Stimulated activated naive CD4-positive, alpha-beta T cell treated with Interleukin-2 at 50 U/mL for 16 hours (primary cell): ENCODE measurements at regions not wholly inside any gene's neighbourhood (a gene's known extent, or its start where the extent isn't known, plus 50 kb on each side); places are given as distances from the start of the nearest gene placed in this dataset.

Experiments used
- DNase-seq: peaks from one replicate; lab custom pipeline; 2025; lab: John Stamatoyannopoulos, UW

DNA sequence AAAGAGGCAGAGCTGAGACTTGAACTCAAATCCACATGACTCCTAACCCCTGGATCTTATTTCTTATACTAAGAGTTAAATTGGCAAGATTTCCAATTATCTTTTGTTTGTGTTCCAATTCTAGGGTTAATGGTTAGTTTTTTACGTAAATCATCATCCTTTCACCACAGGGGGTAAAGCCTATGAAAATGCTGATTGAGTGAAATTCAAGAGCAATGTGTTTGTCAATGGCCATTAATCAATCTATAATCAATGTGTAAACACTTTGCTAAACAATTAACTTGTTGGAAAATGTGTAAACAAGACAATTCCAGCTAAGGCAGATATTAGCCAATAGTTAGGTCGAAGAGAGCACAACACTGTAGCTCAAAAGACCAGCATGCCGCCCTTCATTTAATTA is 376.5 kb upstream of the ACVR2A start:
- no peak for DNase-seq

DNA sequence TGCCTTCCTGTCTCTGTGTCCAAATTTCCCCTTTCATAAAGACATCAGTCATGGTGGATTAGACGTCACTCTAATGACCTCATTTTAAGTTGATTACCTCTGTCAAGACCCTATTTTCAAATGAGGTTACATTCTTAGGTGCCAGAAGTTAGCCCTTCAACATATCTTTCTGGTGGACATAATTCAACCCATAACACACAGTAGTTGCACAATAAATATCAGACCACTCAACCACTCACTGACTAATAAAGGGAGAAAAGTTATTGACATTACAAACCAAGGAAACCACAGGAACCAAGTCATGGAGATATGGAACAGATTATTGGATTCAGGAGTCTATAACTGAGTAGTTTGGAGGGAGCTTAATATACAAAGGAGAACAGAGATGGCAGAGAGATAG is 377.4 kb upstream of the ACVR2A start:
- DNase-seq: no peak

DNA sequence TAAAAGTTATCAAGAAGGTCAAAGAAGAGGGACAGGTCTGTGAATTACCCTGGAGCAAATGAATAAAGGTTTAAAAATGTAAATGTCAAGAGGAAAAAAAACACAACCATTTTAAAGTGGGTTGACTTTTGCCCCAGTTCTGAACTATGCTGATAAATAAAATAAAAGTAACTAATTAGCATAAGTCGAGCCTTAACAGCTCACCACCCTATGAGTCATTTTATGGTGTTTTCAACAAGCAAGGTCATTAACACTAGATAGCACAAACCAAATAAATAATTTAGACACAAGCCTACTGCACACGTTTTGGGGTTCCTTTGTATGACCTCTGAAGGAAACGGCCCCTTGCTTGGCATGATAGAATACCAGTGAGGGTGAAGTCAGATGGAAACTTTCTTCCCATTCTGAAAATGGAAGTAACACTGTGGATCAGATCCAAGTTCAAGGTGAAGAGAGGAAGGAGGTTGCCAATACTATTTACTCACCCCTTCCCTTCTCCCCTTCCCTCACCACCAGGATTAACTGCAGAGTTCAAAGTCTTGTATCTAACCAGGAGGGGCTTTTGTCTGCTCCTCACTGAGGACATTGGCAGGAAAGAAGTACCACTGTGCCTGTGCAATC is 380.0 kb upstream of the ACVR2A start:
- no peak for DNase-seq

DNA sequence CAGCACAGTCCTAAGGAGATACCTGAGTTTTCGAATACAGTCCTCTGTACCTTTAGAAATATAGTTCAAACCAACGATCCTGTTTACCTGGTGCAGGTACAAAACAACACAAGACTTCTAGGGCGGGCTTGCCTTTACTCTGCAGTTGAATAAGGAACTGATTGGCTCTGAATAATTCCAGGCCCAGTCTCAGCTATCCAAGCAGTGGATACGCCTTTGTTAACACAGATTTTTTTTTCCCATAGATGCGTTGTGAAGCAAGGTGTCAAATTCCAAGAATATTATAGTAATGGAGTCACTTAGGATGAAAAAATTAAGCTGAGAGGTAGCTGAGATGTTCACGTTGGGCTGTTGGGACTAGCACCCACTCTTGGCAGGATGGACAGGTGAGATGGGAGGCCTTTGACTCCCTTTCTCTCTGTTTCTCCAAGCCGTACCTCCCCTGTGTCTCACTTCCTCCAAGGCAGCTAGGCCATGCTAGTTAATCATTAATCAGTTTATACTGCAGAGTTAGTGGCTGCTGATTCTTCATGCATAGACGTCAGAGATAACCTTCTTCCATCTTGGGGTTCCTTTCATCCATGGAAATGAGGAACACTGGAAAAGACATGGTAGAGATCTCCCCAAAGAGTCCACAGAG is 380.8 kb upstream of the ACVR2A start:
- DNase-seq: no peak

- DNase-seq: no peak
These were observed 384.7 kb upstream of the ACVR2A start for GRCh38 chr2:147460155-147460554.

- DNase-seq: no peak
These were observed 388.1 kb upstream of the ACVR2A start for GRCh38 chr2:147456779-147457178.

DNA sequence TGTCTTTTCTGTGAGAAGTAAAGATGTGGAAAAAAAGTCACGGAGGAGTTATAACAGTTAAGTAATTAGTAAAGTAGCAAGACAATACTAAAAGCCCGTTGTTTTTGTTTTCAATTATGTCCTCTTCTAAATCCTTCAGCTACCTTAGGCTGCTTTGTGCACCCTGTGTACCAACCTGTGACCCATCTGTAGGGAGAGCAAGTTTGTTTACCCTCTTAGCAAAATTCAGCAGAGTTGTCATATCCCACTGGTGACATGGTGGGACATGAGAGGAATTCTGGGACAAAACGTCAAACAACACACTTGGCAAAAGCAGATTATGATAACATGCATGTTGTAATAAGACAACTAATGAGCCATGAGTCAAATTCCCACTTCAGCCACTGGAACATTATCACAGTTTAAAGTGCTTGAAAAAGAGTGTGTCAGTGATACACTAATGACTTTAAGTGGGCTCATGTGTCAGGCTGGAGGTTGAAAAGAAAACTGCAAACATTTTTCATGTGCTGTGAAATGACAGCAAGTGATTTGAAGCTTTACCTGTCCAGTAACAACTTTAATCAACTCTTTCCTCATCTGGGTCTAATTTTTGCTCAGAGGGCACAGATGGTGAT is 392.8 kb upstream of the ACVR2A start:
- DNase-seq: no peak

- DNase-seq: no peak
These were observed 393.9 kb upstream of the ACVR2A start for GRCh38 chr2:147450661-147451510.

GRCh38 chr2:147449323-147449991 is 395.4 kb upstream of the ACVR2A start:
- peak; percentile 10 for DNase-seq

GRCh38 chr2:147442816-147443215 is 402.0 kb upstream of the ACVR2A start:
- DNase-seq: no peak

GRCh38 chr2:147441182-147441581 is 403.6 kb upstream of the ACVR2A start:
- DNase-seq: no peak

DNA sequence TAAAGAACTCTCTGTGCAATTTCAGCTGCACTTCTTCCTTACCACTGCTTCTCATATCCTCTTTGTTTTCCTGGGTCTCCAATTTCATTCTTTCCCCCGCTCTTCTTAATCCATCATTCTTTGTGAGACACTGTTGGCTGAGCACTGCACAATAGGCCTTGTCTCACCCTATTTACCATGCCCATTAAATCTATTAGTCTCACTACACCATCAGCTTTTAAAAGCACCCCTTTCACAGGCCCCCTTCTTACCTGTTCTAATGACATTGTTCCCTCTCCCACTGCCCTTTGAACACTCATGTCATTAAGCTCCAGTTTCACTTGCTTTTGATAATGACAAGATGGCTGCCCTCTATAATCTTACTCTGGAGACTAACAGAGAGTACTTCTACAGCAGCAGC is 404.1 kb upstream of the ACVR2A start:
- DNase-seq: no peak

DNA sequence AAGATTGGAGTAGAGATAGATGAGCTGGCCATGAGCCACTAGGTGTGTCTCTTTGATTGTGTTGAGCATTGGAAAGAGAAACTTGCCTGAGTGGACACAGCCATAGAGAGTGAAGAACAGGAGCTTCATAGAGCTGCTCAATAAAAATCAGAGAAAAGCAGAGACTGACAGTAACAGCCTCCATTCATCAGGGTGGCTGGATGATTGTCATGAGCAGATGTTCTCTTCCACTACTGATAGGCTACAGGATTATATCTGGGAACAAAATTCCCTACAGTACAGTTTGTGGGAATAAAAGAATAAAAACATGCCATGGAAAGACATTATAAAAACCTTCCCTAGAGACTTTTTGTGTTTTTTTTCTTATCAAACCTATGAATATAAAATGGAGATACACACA is 404.8 kb upstream of the ACVR2A start:
- DNase-seq: no peak

DNA sequence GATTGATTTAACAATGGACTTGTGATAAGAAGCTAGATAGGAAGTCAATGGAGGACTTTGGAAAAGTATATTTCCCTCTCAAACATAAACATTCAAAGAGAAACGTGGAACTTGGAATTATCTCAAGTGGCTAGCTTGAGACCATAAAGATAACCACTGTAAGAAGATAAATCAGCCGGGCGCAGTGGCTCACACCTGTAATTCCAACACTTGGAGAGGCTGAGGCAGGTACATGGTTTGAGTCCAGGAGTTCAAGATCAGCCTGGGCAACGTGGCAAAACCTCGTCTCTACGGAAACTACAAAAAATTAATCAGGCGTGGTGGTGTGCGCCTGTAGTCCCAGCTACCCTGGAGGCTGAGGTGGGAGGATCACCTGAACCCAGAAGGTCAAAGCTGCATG is 405.9 kb upstream of the ACVR2A start:
- DNase-seq: no peak

DNA sequence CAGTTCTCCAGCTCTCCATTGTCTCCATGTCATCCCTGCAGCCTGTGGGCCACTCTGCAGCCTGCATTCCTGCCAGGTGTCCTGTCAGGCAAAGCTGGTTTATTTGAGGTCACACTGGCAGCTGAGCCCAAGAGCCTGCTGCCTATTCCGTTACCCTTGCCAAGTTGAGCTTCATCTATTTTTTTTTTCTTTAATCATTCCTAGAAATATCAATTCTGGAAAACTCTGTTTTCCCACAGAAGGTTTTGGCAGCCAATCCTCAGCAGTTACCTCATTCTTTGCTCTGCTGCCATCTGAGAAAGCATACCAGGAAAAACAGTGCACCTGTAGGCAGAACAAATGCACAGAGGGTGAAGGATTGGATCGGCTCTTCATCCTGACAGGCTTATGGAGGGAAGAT is 411.0 kb upstream of the ACVR2A start:
- DNase-seq: no peak

GRCh38 chr2:147430408-147430807 is 414.4 kb upstream of the ACVR2A start:
- DNase-seq: no peak

DNA sequence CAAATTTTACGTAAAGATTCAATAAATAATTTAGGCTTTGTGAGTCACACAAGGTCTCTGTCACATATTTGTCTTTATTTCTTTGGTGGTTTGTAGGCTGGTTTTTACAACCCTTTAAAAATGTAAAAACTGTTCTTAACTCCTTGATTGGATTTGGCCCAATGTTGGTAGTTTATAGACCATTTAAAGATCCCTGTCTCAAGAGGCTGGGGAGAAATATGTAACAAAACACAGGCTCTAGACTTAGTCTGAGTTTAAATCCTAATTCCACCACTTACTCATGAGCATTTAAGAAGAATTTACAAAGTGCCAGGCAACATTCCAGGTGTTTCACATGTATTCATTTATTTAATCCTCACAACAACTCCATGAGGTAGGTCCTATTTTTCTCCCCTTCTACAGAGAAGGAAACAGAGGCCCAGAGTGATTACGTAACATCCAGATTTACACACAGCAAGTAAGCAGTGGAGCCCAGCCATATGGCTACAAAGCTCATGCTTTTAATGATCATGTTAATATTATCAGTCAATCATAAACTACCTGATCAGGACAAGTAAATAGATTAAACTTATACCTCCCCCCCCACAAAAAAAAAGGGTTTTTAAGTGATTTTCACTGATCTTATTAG is 416.6 kb upstream of the ACVR2A start:
- DNase-seq: no peak

DNA sequence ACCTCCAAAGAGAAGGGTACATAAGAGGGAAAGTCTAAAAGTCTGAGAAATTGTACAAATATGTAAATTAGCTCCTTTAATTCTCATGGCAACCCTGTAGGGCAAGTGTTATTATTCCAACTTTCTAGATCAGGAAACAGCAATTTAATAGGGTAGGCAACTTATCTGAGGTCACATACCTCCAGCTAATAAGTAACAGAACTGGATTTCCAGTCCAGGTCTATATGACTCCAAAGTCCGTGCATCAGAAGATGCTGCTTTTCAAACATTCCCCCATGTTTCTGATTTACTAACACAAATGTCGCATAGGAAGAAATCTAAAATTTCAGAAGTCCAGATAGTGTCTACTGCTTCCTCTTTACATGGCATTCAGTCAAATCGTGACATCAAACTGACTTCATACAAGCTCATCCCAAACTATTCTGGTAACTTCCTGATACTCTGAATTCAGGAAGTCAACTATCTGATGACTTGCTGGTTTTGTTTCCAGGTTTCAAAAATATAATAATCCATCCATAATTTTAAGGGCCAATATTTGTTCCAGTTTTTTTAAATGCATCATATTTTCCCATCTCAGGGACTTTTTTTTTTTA is 419.3 kb upstream of the ACVR2A start:
- no peak for DNase-seq

GRCh38 chr2:147424766-147425165 is 420.1 kb upstream of the ACVR2A start:
- no peak for DNase-seq

GRCh38 chr2:147420947-147421675 is 423.7 kb upstream of the ACVR2A start:
- DNase-seq: no peak

DNA sequence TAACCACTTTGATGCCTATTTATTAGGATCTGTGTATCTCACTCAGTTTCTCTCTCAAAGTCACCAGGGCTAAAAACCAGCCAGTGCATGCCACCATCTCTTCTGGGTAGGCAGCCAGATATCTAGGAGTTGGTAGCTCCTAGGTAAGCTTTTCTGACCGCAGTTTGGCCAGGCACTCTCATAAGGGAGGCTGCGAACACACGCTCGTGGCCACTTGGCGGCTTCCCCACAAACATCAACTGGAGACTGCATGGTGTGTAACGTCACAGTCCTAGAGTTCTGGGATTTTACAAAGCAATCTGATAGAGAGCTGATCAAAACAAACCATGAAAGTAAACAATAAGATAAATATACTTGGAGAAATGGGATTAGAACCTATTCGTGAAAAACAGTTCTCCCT is 424.3 kb upstream of the ACVR2A start:
- no peak for DNase-seq
